Astrocyte of the cerebellum (primary cell): ENCODE measurements at regions not wholly inside any gene's neighbourhood (a gene's known extent, or its start where the extent isn't known, plus 50 kb on each side); places are given as distances from the start of the nearest gene placed in this dataset.

ENCODE experiments used
- DNase-seq: peaks from one replicate; pipeline ENCODE4 v3.0.0-alpha.2; 2011; ENCODE audit warnings: low read depth
- H3K4me3 ChIP-seq: 2 replicates; pipeline ENCODE4 v1.5.1; 2011; ENCODE audit warnings: mild to moderate bottlenecking, low read depth, low read length, moderate library complexity
- CTCF ChIP-seq: IDR thresholded peaks from 2 replicates; pipeline ENCODE4 v1.5.1; 2012; ENCODE audit warnings: low read length, low read depth, moderate library complexity, mild to moderate bottlenecking; ENCODE audit errors: missing control alignments
- in situ Hi-C: cut with HindIII; loops from 2 replicates; pipeline ENCODE4 v1.10.0; 2017; ENCODE audit warnings: low sequenced_read_pairs

- peak; percentile 98 for DNase-seq
- no peak for TF ChIP-seq CTCF
- in situ Hi-C loops: no loop called here
- peak overlapping the region; percentile 21 for H3K4me3 ChIP-seq
These were observed 114.0 kb upstream of the MTAP start for GRCh38 chr9:21688108-21689102.

- in situ Hi-C loops: loop anchor here (10.0 kb wide), 1 partner anchor 65 kb away; no protein-coding TSS in a partner anchor
- DNase-seq: no peak
- no peak overlapping the region for H3K4me3 ChIP-seq
- no peak for TF ChIP-seq CTCF
These were observed 112.6 kb upstream of the MTAP start for GRCh38 chr9:21689854-21690253.

- no peak overlapping the region for H3K4me3 ChIP-seq
- no peak for TF ChIP-seq CTCF
- in situ Hi-C loops: loop anchor here (10.0 kb wide), 1 partner anchor 64 kb away; no protein-coding TSS in a partner anchor
- DNase-seq: no peak
These were observed 111.9 kb upstream of the MTAP start for GRCh38 chr9:21690561-21690960.

- H3K4me3 ChIP-seq: no peak overlapping the region
- no peak for TF ChIP-seq CTCF
- in situ Hi-C loops: loop anchor here (10.0 kb wide), 1 partner anchor 62 kb away; no protein-coding TSS in a partner anchor
- DNase-seq: no peak
These were observed 110.0 kb upstream of the MTAP start for GRCh38 chr9:21692390-21692789.

GRCh38 chr9:21694424-21694823 lies 108.0 kb upstream of the MTAP start:
- H3K4me3 ChIP-seq: no peak overlapping the region
- DNase-seq: no peak
- in situ Hi-C loops: loop anchor here (10.0 kb wide), 1 partner anchor 60 kb away; no protein-coding TSS in a partner anchor
- TF ChIP-seq CTCF: no peak

DNA sequence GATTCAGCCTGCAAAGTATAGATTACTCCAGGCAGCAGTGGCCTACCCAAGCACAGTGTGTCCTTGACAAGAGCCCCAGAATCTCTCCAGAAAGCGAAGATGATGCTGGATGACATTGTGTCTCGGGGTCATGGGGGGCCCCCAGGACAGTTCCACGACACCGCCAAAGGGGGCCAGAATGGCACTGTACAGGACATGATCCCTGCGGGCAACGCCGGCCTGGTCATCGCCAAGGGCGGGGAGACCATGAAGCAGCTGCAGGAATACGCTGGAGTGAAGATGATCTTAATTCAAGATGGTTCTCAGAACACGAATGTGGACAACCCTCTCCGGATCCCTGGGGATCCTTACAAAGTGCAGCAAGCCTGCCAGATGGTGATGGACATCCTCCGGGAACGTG lies 107.0 kb upstream of the MTAP start:
- no peak for DNase-seq
- in situ Hi-C loops: loop anchor here (10.0 kb wide), 1 partner anchor 59 kb away; no protein-coding TSS in a partner anchor
- TF ChIP-seq CTCF: no peak
- H3K4me3 ChIP-seq: no peak overlapping the region
